Muscle of leg (tissue), 3 donors: ENCODE measurements at regions not wholly inside any gene's neighbourhood (a gene's known extent, or its start where the extent isn't known, plus 50 kb on each side); places are given as distances from the start of the nearest gene placed in this dataset.
A peak's percentile ranks its signal among the peaks of the same experiment; 100 is the strongest.

Experiments used
- DNase-seq: peaks from one replicate; pipeline ENCODE4 v3.0.0; 2013
- H3K27ac ChIP-seq: one replicate; pipeline ENCODE4 v1.5.1; 2013; ENCODE audit warnings: mild to moderate bottlenecking, low read length, control low read depth
- H3K27me3 ChIP-seq: one replicate; pipeline ENCODE4 v1.6.1; 2013; ENCODE audit warnings: low read length; ENCODE audit not compliant: control insufficient read depth, insufficient read depth
- H3K36me3 ChIP-seq: one replicate; pipeline ENCODE4 v1.6.1; 2013; ENCODE audit warnings: low read length; ENCODE audit not compliant: control insufficient read depth, insufficient read depth
- H3K4me1 ChIP-seq: one replicate; pipeline ENCODE4 v1.6.1; 2013; ENCODE audit warnings: low read length; ENCODE audit not compliant: control insufficient read depth, insufficient read depth
- H3K4me3 ChIP-seq: one replicate; pipeline ENCODE4 v1.5.1; 2013; ENCODE audit warnings: low read length, control low read depth
- H3K9me3 ChIP-seq: replicated peaks from 2 replicates; pipeline ENCODE4 v1.6.1; 2013; ENCODE audit warnings: low read depth, low read length; ENCODE audit not compliant: control insufficient read depth
- WGBS: methylation state at CpG from one replicate; pipeline ENCODE4 v1.1.5; 2013; ENCODE audit warnings: missing lambda C conversion rate; ENCODE audit not compliant: insufficient coverage; 5-methylcytosine and 5-hydroxymethylcytosine counted together

GRCh38 chr11:128343135-128343514, 244.2 kb downstream of the ETS1 start:
- H3K4me3 ChIP-seq = no peak overlapping the region
- DNase-seq = no peak
- H3K27me3 ChIP-seq = no peaks in the 10 kb centered on the region
- peak overlapping the region; percentile 74 for H3K27ac ChIP-seq
- H3K4me1 ChIP-seq = peaks cover 15% of the 10 kb centered on the region
- H3K36me3 ChIP-seq = no peaks in the 10 kb centered on the region
- no CpG with 5 or more reads among the region's 2 CpGs for WGBS
- no peaks in the 10 kb centered on the region for H3K9me3 ChIP-seq

DNA sequence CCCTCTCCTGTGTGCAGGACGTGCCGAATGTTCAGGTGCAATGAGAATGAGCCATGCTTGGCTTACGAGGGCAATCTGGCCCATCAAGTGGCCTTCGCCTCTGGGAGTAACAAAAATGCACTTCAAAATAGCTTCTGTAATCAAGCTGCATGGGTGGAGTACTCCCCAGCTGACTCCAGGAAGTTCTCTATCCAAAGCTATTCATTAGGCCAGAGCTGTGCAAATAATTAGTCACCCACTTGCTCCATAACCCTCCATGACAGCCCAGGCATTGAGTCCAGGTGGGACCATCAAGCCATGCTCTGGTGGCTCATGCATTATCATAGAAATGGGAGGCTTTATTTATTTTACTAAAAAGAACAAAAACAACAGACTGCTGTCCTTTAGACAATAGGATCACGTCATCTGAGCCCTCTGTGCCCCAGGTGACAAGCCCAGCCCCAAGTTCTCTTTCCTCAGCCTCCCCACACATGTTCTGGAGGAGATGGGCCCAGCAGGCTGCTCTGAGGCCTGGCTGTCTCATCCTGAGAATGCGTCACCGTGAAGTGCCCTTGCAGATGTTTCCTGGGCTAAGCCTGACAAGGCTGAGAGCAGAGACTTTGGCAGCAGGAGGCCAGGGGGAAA, 244.7 kb downstream of the ETS1 start:
- peak; percentile 83 for DNase-seq
- Histone ChIP-seq H3K27me3 (no peaks in the 10 kb centered on the region), H3K9me3 (no peaks in the 10 kb centered on the region), H3K4me3 (no peak overlapping the region), H3K4me1 (peaks cover 15% of the 10 kb centered on the region), H3K36me3 (no peaks in the 10 kb centered on the region), H3K27ac (peak overlapping the region; percentile 74)
- 35% methylated on average over 7 of the region's 7 CpGs for WGBS

DNA sequence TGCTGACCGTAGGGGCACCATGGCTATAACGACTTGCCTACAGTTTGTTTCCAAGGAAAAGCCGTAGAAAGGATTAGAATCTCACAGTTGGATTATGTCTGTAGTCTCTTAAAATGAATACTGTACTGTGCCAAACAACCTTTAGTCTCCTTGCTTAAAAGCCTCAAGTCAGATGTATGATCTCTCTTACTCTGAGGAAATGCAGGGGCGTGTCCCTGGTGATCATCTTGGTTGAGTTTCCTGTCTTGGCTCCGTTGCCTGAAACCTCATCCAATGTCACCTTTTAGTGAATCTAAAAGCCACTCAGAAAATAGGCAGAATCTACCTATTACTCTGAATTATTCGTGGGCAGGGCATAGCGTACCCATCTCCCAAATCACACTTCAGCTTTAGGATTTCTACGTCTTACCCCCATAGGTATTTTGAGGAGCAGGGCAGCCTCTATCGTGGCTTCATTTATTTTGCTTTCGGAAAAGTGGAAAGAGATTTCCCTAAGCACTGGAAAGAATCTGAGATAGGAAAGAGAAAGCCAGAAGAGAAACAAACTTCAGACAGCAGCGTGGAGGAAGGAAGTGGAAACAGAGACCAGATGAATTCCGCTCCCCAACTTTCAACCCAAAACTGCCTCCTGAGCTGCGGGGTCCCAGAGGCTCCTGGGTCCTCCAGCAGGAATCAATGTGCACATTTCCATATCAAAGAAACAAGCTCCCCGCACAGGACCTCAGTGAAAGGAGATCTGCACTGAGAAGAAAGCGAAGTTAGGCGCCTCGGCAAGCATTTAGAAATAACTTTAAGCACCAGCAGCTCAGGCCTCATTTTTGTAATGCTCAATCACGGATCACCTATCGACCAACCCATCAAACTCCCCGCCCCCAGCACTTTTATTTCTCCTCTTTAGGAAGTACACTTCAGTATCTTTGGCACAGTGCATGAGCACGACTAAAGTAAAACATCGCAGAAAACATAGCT, 245.8 kb downstream of the ETS1 start:
- Histone ChIP-seq H3K4me1 (peaks cover 15% of the 10 kb centered on the region), H3K36me3 (no peaks in the 10 kb centered on the region), H3K27ac (peak overlapping the region; percentile 74), H3K27me3 (no peaks in the 10 kb centered on the region), H3K9me3 (no peaks in the 10 kb centered on the region), H3K4me3 (no peak overlapping the region)
- WGBS = 23% methylated on average over 13 of the region's 22 CpGs
- peak; percentile 62 for DNase-seq

DNA sequence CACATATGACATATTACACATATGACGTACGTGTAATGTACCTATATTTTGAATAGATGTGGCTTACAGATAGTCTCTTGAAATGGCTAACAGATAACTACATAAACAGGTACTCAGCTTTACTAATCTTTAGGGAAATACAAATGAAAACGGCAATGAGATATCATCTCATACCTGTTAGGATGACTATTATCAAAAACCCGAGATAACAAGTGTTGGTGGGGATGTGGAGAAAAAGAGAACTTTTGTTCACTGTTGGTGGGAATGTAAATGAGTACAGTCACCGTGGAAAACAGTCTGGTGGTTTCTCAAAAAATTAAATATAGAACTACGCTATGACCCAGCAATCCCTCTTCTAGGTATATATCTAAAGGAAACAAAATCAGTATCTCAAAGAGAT, 247.6 kb downstream of the ETS1 start:
- H3K4me3 ChIP-seq = no peak overlapping the region
- no peaks in the 10 kb centered on the region for H3K27me3 ChIP-seq
- H3K36me3 ChIP-seq = no peaks in the 10 kb centered on the region
- peaks cover 22% of the 10 kb centered on the region for H3K4me1 ChIP-seq
- H3K27ac ChIP-seq = no peak overlapping the region
- no peak for DNase-seq
- no CpG with 5 or more reads among the region's 6 CpGs for WGBS
- H3K9me3 ChIP-seq = no peaks in the 10 kb centered on the region

GRCh38 chr11:128338811-128339210, 248.5 kb downstream of the ETS1 start:
- no peak overlapping the region for H3K27ac ChIP-seq
- H3K36me3 ChIP-seq = no peaks in the 10 kb centered on the region
- no peak overlapping the region for H3K4me3 ChIP-seq
- no peak for DNase-seq
- peaks cover 22% of the 10 kb centered on the region for H3K4me1 ChIP-seq
- no peaks in the 10 kb centered on the region for H3K9me3 ChIP-seq
- 97% methylated on average over 3 of the region's 3 CpGs for WGBS
- no peaks in the 10 kb centered on the region for H3K27me3 ChIP-seq

DNA sequence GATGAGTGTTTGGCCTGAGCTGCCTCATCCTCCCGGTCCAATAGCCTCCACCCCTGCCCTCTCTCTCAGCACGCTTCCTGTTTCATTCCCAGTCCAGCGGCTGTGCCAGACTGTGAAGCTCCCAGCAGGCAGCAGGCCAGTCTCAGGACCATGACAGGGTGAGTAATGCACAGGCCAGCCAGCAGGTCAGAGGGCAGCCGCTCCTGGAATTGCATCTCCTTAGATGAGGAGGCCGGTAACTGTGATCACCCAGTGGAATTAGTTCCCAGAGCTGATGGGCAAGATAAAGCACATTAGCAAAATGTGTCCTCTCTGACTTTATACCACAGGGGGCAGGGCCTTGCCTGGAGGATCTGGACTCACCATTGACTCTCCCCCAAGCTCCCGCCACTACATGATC, 251.2 kb downstream of the ETS1 start:
- no peak for DNase-seq
- Histone ChIP-seq H3K4me1 (peaks cover 8% of the 10 kb centered on the region), H3K4me3 (no peak overlapping the region), H3K27me3 (no peaks in the 10 kb centered on the region), H3K9me3 (no peaks in the 10 kb centered on the region), H3K36me3 (no peaks in the 10 kb centered on the region), H3K27ac (peak overlapping the region; percentile 78)
- WGBS = 56% methylated on average over 4 of the region's 6 CpGs

DNA sequence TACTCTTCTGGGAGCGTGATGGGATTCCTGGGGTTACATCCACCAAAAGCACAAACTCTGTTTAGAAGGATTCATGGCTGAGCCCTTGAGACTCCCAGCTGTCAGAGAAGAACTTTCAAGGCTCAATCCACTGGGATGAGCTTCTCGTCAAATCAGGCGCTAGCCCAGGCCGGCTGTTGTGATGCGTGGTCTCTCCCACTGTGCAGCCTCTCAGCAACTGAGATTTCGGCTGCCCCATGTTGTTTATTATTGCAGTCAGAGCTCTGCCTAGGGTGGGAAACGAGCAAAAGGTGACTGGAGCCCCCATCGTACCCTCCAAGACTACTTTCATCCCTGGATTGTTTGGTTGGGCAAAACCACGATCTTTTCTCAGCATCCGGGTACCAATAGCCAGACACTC, 251.6 kb downstream of the ETS1 start:
- DNase-seq = no peak
- peaks cover 7% of the 10 kb centered on the region for H3K4me1 ChIP-seq
- H3K4me3 ChIP-seq = no peak overlapping the region
- H3K27ac ChIP-seq = peak overlapping the region; percentile 78
- no peaks in the 10 kb centered on the region for H3K9me3 ChIP-seq
- no peaks in the 10 kb centered on the region for H3K27me3 ChIP-seq
- WGBS = 90% methylated on average over 7 of the region's 10 CpGs
- H3K36me3 ChIP-seq = no peaks in the 10 kb centered on the region

- no peaks in the 10 kb centered on the region for H3K36me3 ChIP-seq
- 51% methylated on average over 10 of the region's 12 CpGs for WGBS
- peaks cover 7% of the 10 kb centered on the region for H3K4me1 ChIP-seq
- no peaks in the 10 kb centered on the region for H3K27me3 ChIP-seq
- H3K9me3 ChIP-seq = no peaks in the 10 kb centered on the region
- H3K4me3 ChIP-seq = no peak overlapping the region
- peak; percentile 66 for DNase-seq
- peak overlapping the region; percentile 78 for H3K27ac ChIP-seq
Observed at GRCh38 chr11:128334311-128335044, 252.9 kb downstream of the ETS1 start.

- peak; percentile 13 for DNase-seq
- H3K4me3 ChIP-seq = no peak overlapping the region
- no peaks in the 10 kb centered on the region for H3K27me3 ChIP-seq
- WGBS = no CpG with 5 or more reads among the region's 3 CpGs
- H3K27ac ChIP-seq = peak overlapping the region; percentile 17
- no peaks in the 10 kb centered on the region for H3K36me3 ChIP-seq
- no peaks in the 10 kb centered on the region for H3K9me3 ChIP-seq
- H3K4me1 ChIP-seq = peaks cover 7% of the 10 kb centered on the region
Observed at GRCh38 chr11:128331317-128331716, 256.0 kb downstream of the ETS1 start.

DNA sequence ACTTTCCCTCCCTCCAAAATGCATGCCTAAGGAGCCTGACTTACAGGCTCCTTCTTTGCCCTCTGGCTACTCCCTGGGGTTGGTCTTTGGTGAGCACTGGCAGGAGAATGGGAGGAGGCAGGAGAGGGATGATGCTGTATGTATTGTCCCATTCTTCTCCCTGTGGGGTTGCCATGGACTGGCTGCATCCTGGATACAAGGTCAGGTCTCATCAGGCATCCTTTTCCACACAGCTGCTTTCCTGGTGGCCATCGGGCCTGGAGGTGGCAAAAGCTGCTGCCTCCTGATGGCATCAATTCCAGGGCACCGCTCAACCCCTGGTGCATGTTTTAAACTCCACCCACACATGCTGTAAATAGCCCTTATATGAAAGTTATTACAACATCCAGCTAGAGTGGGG, 257.2 kb downstream of the ETS1 start:
- peak overlapping the region; percentile 65 for H3K27ac ChIP-seq
- no peaks in the 10 kb centered on the region for H3K36me3 ChIP-seq
- no peaks in the 10 kb centered on the region for H3K9me3 ChIP-seq
- H3K4me3 ChIP-seq = no peak overlapping the region
- 60% methylated on average over 1 of the region's 2 CpGs for WGBS
- no peak for DNase-seq
- no peaks in the 10 kb centered on the region for H3K4me1 ChIP-seq
- H3K27me3 ChIP-seq = no peaks in the 10 kb centered on the region
